OCI-LY3 (cell line): ENCODE measurements at regions not wholly inside any gene's neighbourhood (a gene's known extent, or its start where the extent isn't known, plus 50 kb on each side); places are given as distances from the start of the nearest gene placed in this dataset.

ENCODE experiments used
- H2AFZ ChIP-seq: fragments of 200-600, 300-600 bp; shearing (Covaris generic); 2 replicates; pipeline ENCODE4 v1.6.0; 2014; ENCODE audit warnings: antibody characterized with exemption, low read depth, low read length
- H3K27ac ChIP-seq: fragments of 200-600, 300-600 bp; sonication (generic); 2 replicates; pipeline ENCODE4 v1.5.1; 2014; ENCODE audit warnings: mild to moderate bottlenecking, low read length, moderate library complexity, mixed read lengths
- H3K27me3 ChIP-seq: fragments of 200-600, 300-600 bp; sonication (generic); 2 replicates; pipeline ENCODE4 v1.6.1; 2014; ENCODE audit warnings: low read depth, low read length, mixed read lengths
- H3K36me3 ChIP-seq: fragments of 200-600, 300-600 bp; sonication (generic); replicated peaks from 2 replicates; pipeline ENCODE3; 2014; ENCODE audit warnings: low read depth, low read length, mixed read lengths
- H3K4me1 ChIP-seq: fragments of 300-600, 200-600 bp; sonication (generic); 2 replicates; pipeline ENCODE4 v1.6.1; 2014; ENCODE audit warnings: low read length, mixed read lengths
- H3K4me2 ChIP-seq: fragments of 200-600, 300-600 bp; sonication (generic); 2 replicates; pipeline ENCODE4 v1.6.1; 2014; ENCODE audit warnings: low read length, mixed read lengths
- H3K4me3 ChIP-seq: fragments of 300-600, 200-600 bp; sonication (generic); 2 replicates; pipeline ENCODE4 v1.5.1; 2014; ENCODE audit warnings: antibody characterized with exemption, mild to moderate bottlenecking, low read length, moderate library complexity
- H3K79me2 ChIP-seq: fragments of 300-600, 200-600 bp; shearing (Covaris generic); 2 replicates; pipeline ENCODE4 v1.6.1; 2014; ENCODE audit warnings: mild to moderate bottlenecking, low read length, mixed read lengths
- H3K9ac ChIP-seq: fragments of 300-600, 200-600 bp; shearing (Covaris generic); 2 replicates; pipeline ENCODE4 v1.6.0; 2014; ENCODE audit warnings: mild to moderate bottlenecking, low read length, moderate library complexity
- H3K9me3 ChIP-seq: fragments of 200-600, 300-600 bp; shearing (Covaris generic); 2 replicates; pipeline ENCODE4 v1.6.1; 2014; ENCODE audit warnings: low read length, mixed read lengths; ENCODE audit not compliant: insufficient read depth
- H4K20me1 ChIP-seq: fragments of 200-600, 300-600 bp; sonication (generic); 2 replicates; pipeline ENCODE4 v1.6.1; 2016; ENCODE audit warnings: low read length, mixed read lengths; ENCODE audit not compliant: insufficient read depth
- CTCF ChIP-seq: fragments of 200-600, 300-600 bp; sonication (generic); IDR thresholded peaks from 2 replicates; pipeline ENCODE4 v1.5.1; 2014; ENCODE audit warnings: antibody characterized with exemption, low read length, low read depth
- EZH2phosphoT487 ChIP-seq: fragments of 200-600 bp; shearing (Covaris generic); IDR thresholded peaks from 2 replicates; pipeline ENCODE4 v1.6.1; 2018; ENCODE audit warnings: antibody characterized with exemption, mixed run types, low read depth

- Histone ChIP-seq H3K9ac (no peak overlapping the region), H3K4me2 (no peak overlapping the region), H3K4me3 (no peak overlapping the region), H3K9me3 (no peaks in the 10 kb centered on the region), H3K27me3 (no peaks in the 10 kb centered on the region), H2AFZ (no peak overlapping the region), H3K79me2 (no peaks in the 10 kb centered on the region), H3K27ac (no peak overlapping the region), H3K36me3 (no peaks in the 10 kb centered on the region), H4K20me1 (no peaks in the 10 kb centered on the region), H3K4me1 (no peaks in the 10 kb centered on the region)
- TF ChIP-seq CTCF (no peak), EZH2phosphoT487 (no peak)
Measured at GRCh38 chr5:3684771-3685354, 89.2 kb downstream of the IRX1 start.

- Histone ChIP-seq H3K36me3 (no peaks in the 10 kb centered on the region), H3K27ac (no peak overlapping the region), H3K4me3 (no peak overlapping the region), H4K20me1 (no peaks in the 10 kb centered on the region), H3K4me2 (no peak overlapping the region), H3K9ac (no peak overlapping the region), H2AFZ (no peak overlapping the region), H3K79me2 (no peaks in the 10 kb centered on the region), H3K9me3 (no peaks in the 10 kb centered on the region), H3K27me3 (no peaks in the 10 kb centered on the region), H3K4me1 (no peaks in the 10 kb centered on the region)
- TF ChIP-seq CTCF (no peak), EZH2phosphoT487 (no peak)
Measured at GRCh38 chr5:3694819-3695218, 99.2 kb downstream of the IRX1 start.

- no peaks in the 10 kb centered on the region for H4K20me1 ChIP-seq
- no peaks in the 10 kb centered on the region for H3K36me3 ChIP-seq
- no peaks in the 10 kb centered on the region for H3K4me1 ChIP-seq
- no peak overlapping the region for H3K4me2 ChIP-seq
- H3K27ac ChIP-seq: no peak overlapping the region
- H3K9me3 ChIP-seq: no peaks in the 10 kb centered on the region
- no peak overlapping the region for H3K9ac ChIP-seq
- H3K79me2 ChIP-seq: no peaks in the 10 kb centered on the region
- H3K27me3 ChIP-seq: no peaks in the 10 kb centered on the region
- no peak for TF ChIP-seq CTCF
- TF ChIP-seq EZH2phosphoT487: no peak
- H3K4me3 ChIP-seq: no peak overlapping the region
- H2AFZ ChIP-seq: no peak overlapping the region
Measured at GRCh38 chr5:3695818-3696217, 100.2 kb downstream of the IRX1 start.

- Histone ChIP-seq H3K27me3 (no peaks in the 10 kb centered on the region), H4K20me1 (no peaks in the 10 kb centered on the region), H3K36me3 (no peaks in the 10 kb centered on the region), H3K4me2 (no peak overlapping the region), H3K9ac (no peak overlapping the region), H3K79me2 (no peaks in the 10 kb centered on the region), H2AFZ (no peak overlapping the region), H3K4me3 (no peak overlapping the region), H3K9me3 (no peaks in the 10 kb centered on the region), H3K27ac (no peak overlapping the region), H3K4me1 (no peaks in the 10 kb centered on the region)
- TF ChIP-seq CTCF (no peak), EZH2phosphoT487 (no peak)
Measured at GRCh38 chr5:3698412-3698811, 102.8 kb downstream of the IRX1 start.
